Peyer's patch (tissue), 4 donors: ENCODE measurements at regions not wholly inside any gene's neighbourhood (a gene's known extent, or its start where the extent isn't known, plus 50 kb on each side); places are given as distances from the start of the nearest gene placed in this dataset.

ENCODE experiments used
- DNase-seq, 3 donors: peaks; one replicate each; pipeline ENCODE4 v3.0.0-alpha.2; 2017 to 2019
- H3K27ac ChIP-seq, 4 donors: fragments of 200-600 bp; sonication (generic); one replicate each; pipeline ENCODE4 v1.5.1; 2016 to 2019
- H3K27me3 ChIP-seq, 2 donors: fragments of 200-600 bp; sonication (generic); one replicate each; pipeline ENCODE4 v1.5.1; 2019
- H3K36me3 ChIP-seq, 3 donors: fragments of 200-600 bp; sonication (generic); one replicate each; pipeline ENCODE4 v1.5.1; 2016 to 2019
- H3K4me1 ChIP-seq, 4 donors: fragments of 200-600 bp; sonication (generic); one replicate each; pipeline ENCODE4 v1.5.1; 2016 to 2019
- H3K4me3 ChIP-seq, 4 donors: fragments of 200-600 bp; sonication (generic); 1 replicate in 3 of 4; 2 replicates in 1 of 4; pipeline ENCODE4 v1.5.1; 2016 to 2019; ENCODE audit warnings: mild to moderate bottlenecking in 1 of 4
- H3K9me3 ChIP-seq, 4 donors: fragments of 200-600 bp; sonication (generic); one replicate each; pipeline ENCODE4 v1.5.1; 2016 to 2019; ENCODE audit warnings: mild to moderate bottlenecking in 1 of 4
- CTCF ChIP-seq, 6 experiments: fragments of 450-650 bp in 4 of 6; fragments of 200-600 bp in 2 of 6; sonication (generic) in 1 of 6; IDR thresholded peaks; one replicate each; pipeline ENCODE4 v1.5.1; 2017 to 2019; ENCODE audit warnings: antibody characterized with exemption in 6 of 6, mild to moderate bottlenecking in 3 of 6, moderate library complexity in 1 of 6
- POLR2A ChIP-seq, 2 donors: fragments of 450-650 bp; IDR thresholded peaks; one replicate each; pipeline ENCODE4 v1.5.1; 2017; ENCODE audit warnings: antibody characterized with exemption in 2 of 2, mild to moderate bottlenecking in 2 of 2, moderate library complexity in 2 of 2

GRCh38 chr16:13781169-13781564 lies 138.8 kb upstream of the ERCC4 start:
- Histone ChIP-seq H3K36me3 (no peaks in the 10 kb centered on the region), H3K4me1 (no peaks in the 10 kb centered on the region), H3K27ac (no peak overlapping the region), H3K9me3 (no peaks in the 10 kb centered on the region), H3K4me3 (no peak overlapping the region), H3K27me3 (no peaks in the 10 kb centered on the region)
- TF ChIP-seq CTCF (IDR thresholded peaks at IDR 0.05) (no peak), POLR2A (IDR thresholded peaks at IDR 0.05) (no peak)
- no peak for DNase-seq

GRCh38 chr16:13781575-13782338 lies 138.2 kb upstream of the ERCC4 start:
- Histone ChIP-seq H3K36me3 (no peaks in the 10 kb centered on the region), H3K4me1 (no peaks in the 10 kb centered on the region), H3K9me3 (no peaks in the 10 kb centered on the region), H3K4me3 (no peak overlapping the region), H3K27ac (no peak overlapping the region), H3K27me3 (no peaks in the 10 kb centered on the region)
- no peak for DNase-seq
- no peak for TF ChIP-seq POLR2A (IDR thresholded peaks at IDR 0.05)
- no peak for TF ChIP-seq CTCF (IDR thresholded peaks at IDR 0.05)

- Histone ChIP-seq H3K27me3 (no peaks in the 10 kb centered on the region), H3K27ac (no peak overlapping the region), H3K36me3 (no peaks in the 10 kb centered on the region), H3K4me1 (no peaks in the 10 kb centered on the region), H3K4me3 (no peak overlapping the region), H3K9me3 (no peaks in the 10 kb centered on the region)
- no peak for DNase-seq
- TF ChIP-seq CTCF (IDR thresholded peaks at IDR 0.05) (no peak), POLR2A (IDR thresholded peaks at IDR 0.05) (no peak)
These were observed 128.9 kb upstream of the ERCC4 start for GRCh38 chr16:13791095-13791494.

- no peak for DNase-seq
- Histone ChIP-seq H3K4me1 (no peaks in the 10 kb centered on the region), H3K4me3 (no peak overlapping the region), H3K9me3 (no peaks in the 10 kb centered on the region), H3K27me3 (no peaks in the 10 kb centered on the region), H3K27ac (no peak overlapping the region), H3K36me3 (no peaks in the 10 kb centered on the region)
- no peak for TF ChIP-seq CTCF (IDR thresholded peaks at IDR 0.05)
- no peak for TF ChIP-seq POLR2A (IDR thresholded peaks at IDR 0.05)
These were observed 126.0 kb upstream of the ERCC4 start for GRCh38 chr16:13793841-13794409.

- Histone ChIP-seq H3K4me1 (no peaks in the 10 kb centered on the region), H3K27me3 (no peaks in the 10 kb centered on the region), H3K36me3 (no peaks in the 10 kb centered on the region), H3K27ac (no peak overlapping the region), H3K9me3 (no peaks in the 10 kb centered on the region), H3K4me3 (no peak overlapping the region)
- TF ChIP-seq POLR2A (IDR thresholded peaks at IDR 0.05) (no peak), CTCF (IDR thresholded peaks at IDR 0.05) (no peak)
- no peak for DNase-seq
These were observed 124.8 kb upstream of the ERCC4 start for GRCh38 chr16:13795131-13795530.
